Common myeloid progenitor, CD34-positive (primary cell): ENCODE measurements at regions not wholly inside any gene's neighbourhood (a gene's known extent, or its start where the extent isn't known, plus 50 kb on each side); places are given as distances from the start of the nearest gene placed in this dataset.

Source experiments
- CTCF ChIA-PET: fragments of 350-600 bp; sonication (Branson Sonifier 250); formaldehyde crosslinking; loops from one replicate; lab custom pipeline; 2021; ENCODE audit warnings: antibody characterized with exemption; lab: Charles Lee
- POLR2A ChIA-PET: fragments of 350-600 bp; sonication (Branson Sonifier 250); formaldehyde crosslinking; loops from one replicate; lab custom pipeline; 2021; ENCODE audit warnings: antibody characterized with exemption; lab: Charles Lee
- DNase-seq, 3 donors: peaks; one replicate each; pipeline versions ENCODE4 v3.0.0 to v3.0.0-alpha.2; 2013
- H3K27ac ChIP-seq, 2 experiments: 1 replicate in 1 of 2; 2 replicates in 1 of 2; pipeline ENCODE4 v1.7.0; 2013; ENCODE audit warnings: inconsistent platforms in 2 of 2, low read length in 2 of 2, mild to moderate bottlenecking in 2 of 2, low read depth in 1 of 2, moderate library complexity in 1 of 2; ENCODE audit not compliant: severe bottlenecking in 2 of 2, insufficient read depth in 1 of 2, poor library complexity in 1 of 2
- H3K27me3 ChIP-seq, 5 experiments: replicated peaks in 2 of 5; 1 replicate in 3 of 5; 2 replicates in 2 of 5; pipeline versions ENCODE4 v1.6.1 to v1.7.0; 2013; ENCODE audit warnings: low read length in 4 of 5, mild to moderate bottlenecking in 2 of 5, moderate library complexity in 2 of 5, inconsistent platforms in 1 of 5; ENCODE audit not compliant: insufficient read depth in 5 of 5, control insufficient read depth in 4 of 5
- H3K36me3 ChIP-seq, 4 experiments: 1 replicate in 2 of 4; 2 replicates in 2 of 4; pipeline versions ENCODE4 v1.6.1 to v1.7.0; 2013; ENCODE audit warnings: low read length in 3 of 4, control low read depth in 1 of 4, mild to moderate bottlenecking in 1 of 4; ENCODE audit not compliant: control insufficient read depth in 4 of 4, insufficient read depth in 4 of 4
- H3K4me1 ChIP-seq, 4 experiments: 1 replicate in 3 of 4; 2 replicates in 1 of 4; pipeline versions ENCODE4 v1.6.1 to v1.7.1; 2013; ENCODE audit warnings: low read length in 3 of 4, mild to moderate bottlenecking in 3 of 4, control low read depth in 1 of 4, inconsistent platforms in 1 of 4, moderate library complexity in 1 of 4; ENCODE audit not compliant: control insufficient read depth in 4 of 4, insufficient read depth in 4 of 4; ENCODE audit errors: control extremely low read depth in 1 of 4
- H3K4me3 ChIP-seq, 7 experiments: 1 replicate in 4 of 7; 2 replicates in 3 of 7; pipeline versions ENCODE4 v1.5.1 to v1.7.0; 2013; ENCODE audit warnings: mild to moderate bottlenecking in 7 of 7, low read length in 6 of 7, moderate library complexity in 6 of 7, inconsistent platforms in 2 of 7, low read depth in 2 of 7, control low read depth in 1 of 7; ENCODE audit not compliant: insufficient read depth in 4 of 7, control insufficient read depth in 1 of 7; ENCODE audit errors: extremely low read depth in 1 of 7
- H3K9me3 ChIP-seq, 5 experiments: 1 replicate in 4 of 5; 2 replicates in 1 of 5; pipeline versions ENCODE4 v1.6.1 to v1.7.1; 2013; ENCODE audit warnings: low read length in 4 of 5, mild to moderate bottlenecking in 2 of 5, inconsistent platforms in 1 of 5, low read depth in 1 of 5, moderate library complexity in 1 of 5; ENCODE audit not compliant: control insufficient read depth in 4 of 5, insufficient read depth in 2 of 5; ENCODE audit errors: control extremely low read depth in 1 of 5
- WGBS: methylation state at CpG from one replicate; pipeline ENCODE4 v1.1.5; 2013; ENCODE audit not compliant: insufficient coverage; 5-methylcytosine and 5-hydroxymethylcytosine counted together

DNA sequence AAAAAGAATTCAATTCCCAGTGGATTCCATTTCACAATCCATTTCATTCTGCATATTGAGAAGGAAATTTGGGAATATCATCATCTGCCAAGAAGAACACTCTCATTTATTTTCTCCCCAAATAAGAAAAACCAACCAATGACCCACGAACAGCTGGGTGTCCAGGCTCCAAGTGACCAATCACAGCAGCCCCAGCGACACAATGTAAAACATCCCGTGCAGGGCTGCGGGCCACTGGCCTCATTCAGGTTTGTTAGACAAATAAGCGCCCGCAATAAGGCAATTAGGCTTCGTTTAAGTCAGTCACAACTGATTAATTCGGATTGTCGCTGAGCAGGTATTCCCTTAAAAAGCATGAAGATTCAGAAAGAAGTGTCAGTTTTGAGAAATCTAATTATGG, 378.6 kb downstream of the EIPR1 start:
- ChIA-PET CTCF (no interaction called here), POLR2A (no interaction called here)
- no peak for DNase-seq
- Histone ChIP-seq H3K27ac (no peak overlapping the region), H3K4me3 (no peak overlapping the region), H3K36me3 (no peaks in the 10 kb centered on the region), H3K27me3 (peaks cover 0 to 12% (median 3%) of the 10 kb centered on the region in 5 experiments), H3K4me1 (no peaks in the 10 kb centered on the region), H3K9me3 (no peaks in the 10 kb centered on the region)
- 76% methylated on average over 5 of the region's 9 CpGs for WGBS

- Histone ChIP-seq H3K36me3 (no peaks in the 10 kb centered on the region), H3K4me1 (peaks cover 0 to 2% (median 0%) of the 10 kb centered on the region in 4 experiments)
Observed at GRCh38 chr2:2993172-2993692, 384.4 kb downstream of the EIPR1 start.

GRCh38 chr2:2992634-2993033, 385.0 kb downstream of the EIPR1 start:
- CTCF ChIA-PET, result interaction anchor here (1.1 to 1.3 kb wide), 2 partner anchors 10 to 202 kb away, joined by 3 to 4 read pairs; no protein-coding TSS in a partner anchor
- Histone ChIP-seq H3K27me3 (peaks cover 0 to 6% (median 0%) of the 10 kb centered on the region in 5 experiments), H3K27ac (no peak overlapping the region), H3K4me1 (peaks cover 0 to 2% (median 0%) of the 10 kb centered on the region in 4 experiments), H3K9me3 (no peaks in the 10 kb centered on the region), H3K4me3 (no peak overlapping the region), H3K36me3 (no peaks in the 10 kb centered on the region)
- no peak for DNase-seq
- 9% methylated on average over 2 of the region's 3 CpGs for WGBS
- POLR2A ChIA-PET, result no interaction called here

More at GRCh38 chr2:2993172-2993692, 384.4 kb downstream of the EIPR1 start:
- DNase-seq, result no peak
- H3K9me3 ChIP-seq, result no peaks in the 10 kb centered on the region
- ChIA-PET POLR2A (no interaction called here), CTCF (no interaction called here)
- H3K27ac ChIP-seq, result no peak overlapping the region
- WGBS, result 94% methylated on average over 6 of the region's 9 CpGs
- peaks cover 0 to 6% (median 0%) of the 10 kb centered on the region in 5 experiments for H3K27me3 ChIP-seq
- H3K4me3 ChIP-seq, result no peak overlapping the region

DNA sequence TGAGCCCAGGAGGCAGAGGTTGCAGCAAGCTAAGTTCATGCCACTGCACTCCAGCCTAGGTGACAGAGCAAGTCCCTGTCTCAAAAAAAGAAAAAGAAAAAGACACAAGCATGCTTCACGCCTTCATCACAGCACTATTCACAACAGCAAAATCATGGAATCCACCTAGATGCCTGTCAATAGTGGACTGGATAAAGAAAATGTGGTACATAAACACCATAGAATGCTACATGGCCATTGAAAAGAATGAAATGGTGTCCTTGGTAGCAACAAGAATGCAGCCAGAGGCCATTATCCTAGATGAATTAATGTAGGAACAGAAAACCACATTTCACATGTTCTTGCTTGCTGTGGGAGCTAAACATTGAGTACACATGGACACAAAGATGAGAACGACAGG, 392.6 kb downstream of the EIPR1 start:
- Histone ChIP-seq H3K27ac (no peak overlapping the region), H3K4me1 (no peaks in the 10 kb centered on the region), H3K36me3 (no peaks in the 10 kb centered on the region), H3K9me3 (no peaks in the 10 kb centered on the region), H3K27me3 (peaks cover 0 to 2% (median 0%) of the 10 kb centered on the region in 5 experiments), H3K4me3 (no peak overlapping the region)
- CTCF ChIA-PET, result no interaction called here
- no peak for DNase-seq
- POLR2A ChIA-PET, result no interaction called here
- WGBS, result 100% methylated on average over 1 of the region's 2 CpGs

GRCh38 chr2:2981000-2981399, 396.6 kb downstream of the EIPR1 start:
- H3K4me1 ChIP-seq, result no peaks in the 10 kb centered on the region
- H3K9me3 ChIP-seq, result no peaks in the 10 kb centered on the region
- H3K27ac ChIP-seq, result no peak overlapping the region
- no peaks in the 10 kb centered on the region for H3K27me3 ChIP-seq
- H3K4me3 ChIP-seq, result no peak overlapping the region
- ChIA-PET POLR2A (no interaction called here), CTCF (no interaction called here)
- H3K36me3 ChIP-seq, result no peaks in the 10 kb centered on the region
- no peak for DNase-seq
- no CpG with 5 or more reads among the region's 1 CpG for WGBS

DNA sequence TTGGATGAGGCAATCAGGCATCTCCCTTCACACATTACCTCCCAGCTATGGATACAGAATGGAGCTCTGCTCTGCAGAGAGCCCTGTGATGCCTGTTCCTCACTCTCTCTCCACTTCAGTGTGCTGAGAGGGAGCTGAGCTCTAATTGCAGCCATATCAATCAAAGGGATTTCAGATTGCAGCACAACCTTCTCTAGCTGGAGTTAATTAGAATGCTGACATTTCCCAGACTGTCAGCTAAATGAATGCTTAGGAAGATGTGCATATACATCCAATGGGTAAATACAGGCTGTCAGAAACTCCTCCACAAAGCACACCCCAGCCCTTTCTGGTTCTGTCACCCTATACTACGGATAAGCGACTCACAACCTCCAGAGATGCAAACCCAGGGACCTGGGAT, 402.6 kb downstream of the EIPR1 start:
- Histone ChIP-seq H3K27me3 (no peaks in the 10 kb centered on the region), H3K4me1 (no peaks in the 10 kb centered on the region), H3K36me3 (no peaks in the 10 kb centered on the region), H3K27ac (no peak overlapping the region), H3K4me3 (no peak overlapping the region), H3K9me3 (peaks cover 0 to 6% (median 2%) of the 10 kb centered on the region in 5 experiments)
- no CpG with 5 or more reads among the region's 2 CpGs for WGBS
- ChIA-PET POLR2A (no interaction called here), CTCF (no interaction called here)
- no peak for DNase-seq

- Histone ChIP-seq H3K36me3 (no peaks in the 10 kb centered on the region), H3K27me3 (peaks cover 0 to 2% (median 0%) of the 10 kb centered on the region in 5 experiments), H3K9me3 (peaks cover 0 to 2% (median 0%) of the 10 kb centered on the region in 5 experiments), H3K4me3 (no peak overlapping the region), H3K4me1 (no peaks in the 10 kb centered on the region), H3K27ac (no peak overlapping the region)
- POLR2A ChIA-PET, result no interaction called here
- CTCF ChIA-PET, result no interaction called here
- 92% methylated on average over 16 of the region's 17 CpGs for WGBS
- DNase-seq, result no peak
Observed at GRCh38 chr2:2960441-2961133, 417.0 kb downstream of the EIPR1 start.
